Spleen (tissue), 11 donors: ENCODE measurements at regions not wholly inside any gene's neighbourhood (a gene's known extent, or its start where the extent isn't known, plus 50 kb on each side); places are given as distances from the start of the nearest gene placed in this dataset.

Experiments used
- DNase-seq: peaks from one replicate; pipeline ENCODE4 v3.0.0-alpha.2; 2020
- H3K27ac ChIP-seq, 8 donors: fragments of 200-600 bp; sonication (generic) in 7 of 8; 1 replicate in 4 of 8; 2 replicates in 4 of 8; pipeline versions ENCODE4 v1.5.0 to v1.8.0; 2016 to 2021; ENCODE audit warnings: inconsistent platforms in 4 of 8, mild to moderate bottlenecking in 4 of 8, moderate library complexity in 1 of 8
- H3K27me3 ChIP-seq, 7 donors: fragments of 200-600 bp; sonication (generic) in 6 of 7; replicated peaks in 1 of 7; 1 replicate in 4 of 7; 2 replicates in 3 of 7; pipeline versions ENCODE4 v1.5.0 to v1.8.0; 2016 to 2021; ENCODE audit warnings: inconsistent platforms in 3 of 7, mild to moderate bottlenecking in 1 of 7
- H3K36me3 ChIP-seq, 6 donors: fragments of 200-600 bp; sonication (generic) in 5 of 6; 1 replicate in 4 of 6; 2 replicates in 2 of 6; pipeline versions ENCODE4 v1.5.0 to v1.8.0; 2016 to 2021; ENCODE audit warnings: inconsistent platforms in 2 of 6
- H3K4me1 ChIP-seq, 6 donors: fragments of 200-600 bp; sonication (generic) in 5 of 6; 1 replicate in 3 of 6; 2 replicates in 3 of 6; pipeline versions ENCODE4 v1.5.0 to v1.8.0; 2016 to 2021; ENCODE audit warnings: inconsistent platforms in 3 of 6
- H3K4me3 ChIP-seq, 8 donors: fragments of 200-600 bp; sonication (generic) in 7 of 8; 1 replicate in 4 of 8; 2 replicates in 4 of 8; pipeline versions ENCODE4 v1.5.0 to v1.8.0; 2016 to 2021; ENCODE audit warnings: inconsistent platforms in 4 of 8, mild to moderate bottlenecking in 4 of 8, moderate library complexity in 2 of 8
- H3K9me3 ChIP-seq, 8 donors: fragments of 200-600 bp; sonication (generic) in 7 of 8; 1 replicate in 4 of 8; 2 replicates in 4 of 8; pipeline versions ENCODE4 v1.5.0 to v1.8.0; 2016 to 2021; ENCODE audit warnings: inconsistent platforms in 4 of 8
- POLR2A ChIP-seq, 3 donors: fragments of 450-650 bp; IDR thresholded peaks; one replicate each; pipeline ENCODE4 v1.5.1; 2017; ENCODE audit warnings: antibody characterized with exemption in 3 of 3, mild to moderate bottlenecking in 1 of 3
- POLR2AphosphoS5 ChIP-seq, 3 donors: sonication (generic); formaldehyde crosslinking; IDR thresholded peaks; one replicate each; pipeline ENCODE4 v1.5.1; 2017; ENCODE audit warnings: antibody characterized with exemption in 3 of 3
- WGBS, 5 donors: extraction: QIAGEN DNeasy Blood & Tissue Kit in 3 of 5; methylation state at CpG; one replicate each; pipeline versions ENCODE4 v1.1.5 to v1.1.7; 2013 to 2018; 5-methylcytosine and 5-hydroxymethylcytosine counted together
- intact Hi-C: fragments of 100-400 bp; cut with DNase I; formaldehyde crosslinking; loops from one replicate; pipeline ENCODE4 v1.15.0; 2023; ENCODE audit warnings: low total_unique reads
- TF ChIP-seq, protein P1 (sequence below), 11 experiments: fragments of 200-600 bp in 7 of 11; fragments of 450-650 bp in 4 of 11; sonication (generic) in 4 of 11; IDR thresholded peaks in 8 of 11; conservative IDR thresholded peaks in 3 of 11; 1 replicate in 7 of 11; 2 replicates in 4 of 11; pipeline versions ENCODE4 v1.4.0 to v1.8.0; 2016 to 2021; ENCODE audit warnings: antibody characterized with exemption in 11 of 11, inconsistent platforms in 4 of 11, mild to moderate bottlenecking in 1 of 11
- donor health status: healthy with polysubstance abuse.
- donor health status: DM: no; HTN: no; CAD: no; lungs with moderate emphysema.
- donor health status: DM: no; HTN: no; CAD: no.
- donor health status: Bipolar disorder and iron deficiency.
- donor health status: healthy.
- donor health status: DM: no; HTN: no; CAD: no.
- donor health status: DM: yes; HTN: yes; CAD: no.

DNA sequence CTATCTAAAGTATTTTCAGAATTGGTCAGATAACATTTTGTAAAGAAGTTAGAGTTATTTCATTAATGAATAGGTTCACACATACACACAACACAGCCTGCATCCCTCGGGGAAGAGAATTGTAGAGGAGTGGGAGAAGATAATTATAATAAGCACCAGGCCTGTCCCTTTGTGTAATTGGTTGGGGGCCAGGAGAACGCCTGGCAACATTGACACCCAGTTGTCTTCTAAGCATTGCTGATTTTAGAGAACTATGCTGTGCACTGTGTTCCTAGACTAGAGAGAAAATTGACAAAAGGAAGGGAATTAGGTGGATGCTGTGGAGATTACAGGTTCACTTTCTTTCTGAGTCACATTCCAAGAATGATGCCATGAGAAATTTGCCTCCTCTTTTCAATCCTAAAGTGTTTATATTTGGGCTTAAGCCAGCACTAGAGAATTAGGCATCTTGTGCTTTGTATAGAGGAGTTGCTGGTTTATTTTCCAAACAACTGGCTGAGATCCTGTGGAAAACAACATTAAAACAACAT lies 247.6 kb downstream of the COX7C start:
- Histone ChIP-seq H3K4me3 (no peak overlapping the region), H3K4me1 (no peaks in the 10 kb centered on the region), H3K36me3 (no peaks in the 10 kb centered on the region), H3K9me3 (no peaks in the 10 kb centered on the region), H3K27ac (no peak overlapping the region), H3K27me3 (no peaks in the 10 kb centered on the region)
- WGBS, 5 donors = 62 to 77% (median 68%) methylated on average over 2 of the region's 2 CpGs
- intact Hi-C loops = no loop called here
- no peak for DNase-seq
- TF ChIP-seq POLR2A (IDR thresholded peaks at IDR 0.05) (no peak), POLR2AphosphoS5 (IDR thresholded peaks at IDR 0.05) (no peak)
- TF ChIP-seq, protein P1, sequence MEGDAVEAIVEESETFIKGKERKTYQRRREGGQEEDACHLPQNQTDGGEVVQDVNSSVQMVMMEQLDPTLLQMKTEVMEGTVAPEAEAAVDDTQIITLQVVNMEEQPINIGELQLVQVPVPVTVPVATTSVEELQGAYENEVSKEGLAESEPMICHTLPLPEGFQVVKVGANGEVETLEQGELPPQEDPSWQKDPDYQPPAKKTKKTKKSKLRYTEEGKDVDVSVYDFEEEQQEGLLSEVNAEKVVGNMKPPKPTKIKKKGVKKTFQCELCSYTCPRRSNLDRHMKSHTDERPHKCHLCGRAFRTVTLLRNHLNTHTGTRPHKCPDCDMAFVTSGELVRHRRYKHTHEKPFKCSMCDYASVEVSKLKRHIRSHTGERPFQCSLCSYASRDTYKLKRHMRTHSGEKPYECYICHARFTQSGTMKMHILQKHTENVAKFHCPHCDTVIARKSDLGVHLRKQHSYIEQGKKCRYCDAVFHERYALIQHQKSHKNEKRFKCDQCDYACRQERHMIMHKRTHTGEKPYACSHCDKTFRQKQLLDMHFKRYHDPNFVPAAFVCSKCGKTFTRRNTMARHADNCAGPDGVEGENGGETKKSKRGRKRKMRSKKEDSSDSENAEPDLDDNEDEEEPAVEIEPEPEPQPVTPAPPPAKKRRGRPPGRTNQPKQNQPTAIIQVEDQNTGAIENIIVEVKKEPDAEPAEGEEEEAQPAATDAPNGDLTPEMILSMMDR (IDR thresholded peaks at IDR 0.05 in 8 of 11, conservative IDR thresholded peaks at IDR 0.05 in 3 of 11) = no peak

GRCh38 chr5:86866036-86866435 lies 248.3 kb downstream of the COX7C start:
- no peaks in the 10 kb centered on the region for H3K36me3 ChIP-seq
- intact Hi-C loops = no loop called here
- H3K4me1 ChIP-seq = no peaks in the 10 kb centered on the region
- H3K27ac ChIP-seq = no peak overlapping the region
- H3K9me3 ChIP-seq = no peaks in the 10 kb centered on the region
- WGBS, 5 donors = 71 to 92% (median 77%) methylated on average over 1 of the region's 1 CpG
- no peak overlapping the region for H3K4me3 ChIP-seq
- no peak for DNase-seq
- TF ChIP-seq POLR2A (IDR thresholded peaks at IDR 0.05) (no peak), POLR2AphosphoS5 (IDR thresholded peaks at IDR 0.05) (no peak)
- TF ChIP-seq, protein P1 (IDR thresholded peaks at IDR 0.05 in 8 of 11, conservative IDR thresholded peaks at IDR 0.05 in 3 of 11) = no peak
- H3K27me3 ChIP-seq = no peaks in the 10 kb centered on the region

GRCh38 chr5:86869268-86869667 lies 251.5 kb downstream of the COX7C start:
- no peaks in the 10 kb centered on the region for H3K9me3 ChIP-seq
- intact Hi-C loops = no loop called here
- WGBS, 5 donors = 54 to 80% (median 68%) methylated on average over 2 of the region's 2 CpGs
- H3K4me3 ChIP-seq = no peak overlapping the region
- no peaks in the 10 kb centered on the region for H3K36me3 ChIP-seq
- TF ChIP-seq POLR2AphosphoS5 (IDR thresholded peaks at IDR 0.05) (no peak), POLR2A (IDR thresholded peaks at IDR 0.05) (no peak)
- TF ChIP-seq, protein P1 (IDR thresholded peaks at IDR 0.05 in 8 of 11, conservative IDR thresholded peaks at IDR 0.05 in 3 of 11) = no peak
- DNase-seq = no peak
- no peaks in the 10 kb centered on the region for H3K4me1 ChIP-seq
- no peaks in the 10 kb centered on the region for H3K27me3 ChIP-seq
- H3K27ac ChIP-seq = no peak overlapping the region

- H3K36me3 ChIP-seq = no peaks in the 10 kb centered on the region
- H3K4me3 ChIP-seq = no peak overlapping the region
- no peaks in the 10 kb centered on the region for H3K9me3 ChIP-seq
- no peak for DNase-seq
- TF ChIP-seq, protein P1 (IDR thresholded peaks at IDR 0.05 in 8 of 11, conservative IDR thresholded peaks at IDR 0.05 in 3 of 11) = no peak
- no peak for TF ChIP-seq POLR2AphosphoS5 (IDR thresholded peaks at IDR 0.05)
- TF ChIP-seq POLR2A (IDR thresholded peaks at IDR 0.05) = no peak
- no peaks in the 10 kb centered on the region for H3K27me3 ChIP-seq
- no peak overlapping the region for H3K27ac ChIP-seq
- H3K4me1 ChIP-seq = no peaks in the 10 kb centered on the region
- WGBS, 5 donors = 84 to 91% (median 88%) methylated on average over 2 of the region's 2 CpGs
- intact Hi-C loops = no loop called here
Observed at GRCh38 chr5:86875539-86875938, 257.8 kb downstream of the COX7C start.
